Endometrium (tissue), 2 donors: ENCODE measurements at regions not wholly inside any gene's neighbourhood (a gene's known extent, or its start where the extent isn't known, plus 50 kb on each side); places are given as distances from the start of the nearest gene placed in this dataset.

Experiments used
- FAIRE-seq: peaks from 2 replicates; lab custom pipeline; 2012; peaks lifted over from hg19 to GRCh38; lab: Jason Lieb, UNC
- donor health status: control.
- donor health status: control.

DNA sequence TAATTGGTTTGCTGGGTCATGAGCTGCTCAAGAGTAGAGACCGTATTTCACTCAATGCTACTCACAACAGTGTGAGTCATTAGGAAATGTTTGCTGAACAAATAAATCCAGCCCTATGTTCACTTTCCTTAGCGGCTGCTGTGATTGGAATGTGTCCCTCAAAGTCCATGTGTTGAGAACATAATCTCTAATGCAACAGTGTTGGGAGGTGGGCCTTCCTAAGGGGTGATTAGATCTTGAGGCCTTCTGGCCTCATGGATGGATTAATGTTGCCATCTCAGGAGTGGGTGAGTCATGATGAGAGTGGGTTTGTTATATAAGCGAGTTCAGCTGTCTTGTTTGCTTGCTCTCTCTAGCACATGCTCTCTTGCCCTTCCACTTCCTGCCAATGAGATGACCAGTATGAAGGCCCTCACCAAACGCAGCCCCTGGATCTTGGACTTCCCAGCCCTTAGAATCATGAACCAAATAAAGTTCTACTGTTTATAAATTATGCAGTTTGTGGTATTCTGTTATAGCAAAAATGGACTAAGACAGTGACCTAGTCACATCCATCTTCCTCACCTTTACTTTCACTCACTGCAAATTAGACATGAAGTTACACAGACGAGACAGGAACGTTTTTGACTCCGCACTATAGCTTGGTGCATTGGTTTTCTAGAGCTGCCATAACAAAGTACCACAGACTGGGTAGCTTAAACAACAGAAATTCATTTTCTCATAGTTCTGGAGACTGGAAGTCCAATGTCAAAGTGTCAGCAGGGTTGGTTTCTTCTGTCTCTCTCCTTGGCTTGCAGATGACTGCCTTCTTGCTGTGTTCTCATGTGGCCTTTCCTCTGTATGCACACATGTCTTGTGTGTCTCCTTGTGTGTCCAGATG is 50.9 kb upstream of the FAM169A start:
- no peak for FAIRE-seq
